GM19023 (cell line): ENCODE measurements at regions not wholly inside any gene's neighbourhood (a gene's known extent, or its start where the extent isn't known, plus 50 kb on each side); places are given as distances from the start of the nearest gene placed in this dataset.
A peak's percentile ranks its signal among the peaks of the same experiment; 100 is the strongest.

Experiments
- ATAC-seq: cut with Tn5 transposase; IDR thresholded peaks from one replicate; pipeline ENCODE4 v1.9.1; 2021; ENCODE audit warnings: mild to moderate bottlenecking, moderate library complexity; ENCODE audit not compliant: unreplicated experiment

DNA sequence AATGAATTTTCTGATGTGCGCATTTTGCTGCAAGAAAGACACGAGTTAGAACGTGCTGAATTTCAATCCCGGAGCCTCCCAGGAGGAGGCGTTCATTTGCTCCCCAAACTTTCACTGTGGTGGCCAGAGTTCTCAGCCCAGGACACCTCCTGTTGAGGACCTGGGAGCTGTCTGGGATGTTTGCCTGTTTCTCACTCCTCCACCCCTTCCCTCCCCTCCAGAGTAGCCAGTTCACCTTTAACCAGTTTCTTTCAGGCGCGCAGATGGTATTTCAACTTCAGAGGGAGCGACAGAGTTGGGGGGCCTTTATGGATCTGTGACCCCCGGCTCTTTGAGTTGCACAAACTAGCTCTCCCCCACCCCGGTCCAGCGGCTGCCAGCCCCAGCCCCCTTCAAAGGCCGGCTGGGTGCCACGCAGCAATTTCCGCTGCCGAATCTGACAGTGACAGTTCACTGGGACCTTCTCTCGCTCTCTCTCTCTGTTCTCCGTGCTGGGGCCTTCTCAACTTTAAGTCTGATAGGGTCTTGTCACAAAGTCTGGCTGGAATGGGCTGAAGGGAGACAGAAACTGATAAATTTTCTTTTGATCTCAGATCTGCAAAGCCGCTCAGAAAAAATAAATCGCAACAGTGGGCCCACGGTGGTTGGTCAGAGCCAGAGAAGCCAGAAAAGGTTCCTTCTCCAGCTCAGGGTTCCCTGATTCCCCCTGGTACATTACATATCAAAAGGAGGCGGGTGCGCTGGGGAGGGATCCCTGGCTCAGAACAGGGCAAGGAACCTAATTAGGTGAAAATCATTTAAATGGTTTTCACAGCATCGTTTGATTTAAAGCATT lies 100.0 kb upstream of the STX18 start:
- no peak for ATAC-seq

DNA sequence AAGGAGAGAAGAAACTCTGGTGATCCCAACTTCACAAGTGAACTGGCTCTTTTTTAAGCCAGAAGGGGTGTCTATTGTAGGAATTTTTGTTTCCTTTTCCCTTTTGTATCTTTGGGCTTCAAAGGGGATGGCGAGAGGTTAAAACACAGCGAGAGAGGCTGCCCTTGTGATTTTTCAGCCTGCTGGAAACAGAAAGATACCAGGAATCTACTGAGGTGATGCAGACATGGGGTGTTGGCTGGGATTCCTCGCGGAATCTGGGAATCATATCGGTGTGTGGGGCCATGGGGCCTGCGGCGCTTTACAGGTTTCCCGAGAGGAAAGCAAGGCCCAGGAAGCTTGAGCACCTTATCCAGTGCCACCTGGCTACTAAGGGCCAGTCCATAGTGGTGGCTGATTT lies 99.4 kb upstream of the STX18 start:
- no peak for ATAC-seq

DNA sequence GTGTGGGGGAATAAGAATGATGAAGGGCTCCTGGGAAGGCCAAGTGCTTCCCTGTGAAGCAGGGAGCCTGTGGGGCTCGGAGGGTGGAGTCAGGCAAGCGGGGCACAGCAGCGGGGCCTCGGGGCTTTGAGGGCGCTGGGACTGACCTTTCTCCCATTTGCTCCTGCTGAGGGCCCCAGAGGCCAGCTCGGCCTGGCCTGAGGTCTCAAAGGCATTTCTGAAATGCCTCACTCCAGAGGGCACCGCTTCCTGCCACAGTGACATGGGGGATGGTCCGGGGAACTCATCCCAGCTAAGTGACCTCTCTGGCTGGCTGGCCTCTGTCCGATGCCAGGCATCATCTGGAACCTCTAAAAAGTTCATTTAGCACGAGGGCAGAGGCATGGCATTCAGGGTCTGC lies 98.8 kb upstream of the STX18 start:
- ATAC-seq = no peak

DNA sequence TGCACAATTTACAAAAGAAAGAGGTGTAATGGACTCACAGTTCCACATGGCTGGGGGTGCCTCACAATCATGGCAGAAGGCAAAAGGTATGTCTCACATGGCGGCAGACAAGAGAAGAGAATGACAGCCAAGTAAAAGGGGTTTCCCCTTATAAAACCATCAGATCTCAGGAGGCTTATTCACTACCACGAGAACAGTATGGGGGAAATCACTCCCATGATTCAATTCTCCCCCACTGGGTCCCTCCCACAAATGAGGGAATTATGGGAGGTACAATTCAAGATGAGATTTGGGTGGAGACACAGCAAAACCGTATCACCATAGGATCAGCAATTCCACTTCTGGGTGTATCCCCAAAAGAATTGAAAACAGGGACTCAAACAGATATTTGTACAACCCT lies 97.5 kb upstream of the STX18 start:
- ATAC-seq = no peak

DNA sequence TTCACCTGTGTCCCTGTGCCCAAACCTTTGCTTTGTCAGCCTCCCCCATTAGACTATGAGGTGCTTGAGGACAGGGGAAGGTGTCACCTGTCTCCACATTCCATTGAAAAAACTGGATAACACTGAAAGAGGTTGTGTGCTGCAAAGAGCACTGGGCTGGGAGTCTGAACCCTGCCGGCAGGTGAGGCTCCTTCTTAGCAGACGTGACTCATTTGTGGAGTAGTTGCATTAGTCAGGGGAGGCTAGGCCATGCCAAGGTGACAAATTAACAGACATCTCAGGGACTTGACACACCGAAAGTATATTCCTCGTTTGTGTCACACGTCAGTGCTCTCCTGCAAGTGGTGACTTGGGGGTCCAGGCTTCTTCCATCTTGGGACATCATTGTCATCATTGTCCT lies 95.9 kb upstream of the STX18 start:
- ATAC-seq = no peak

DNA sequence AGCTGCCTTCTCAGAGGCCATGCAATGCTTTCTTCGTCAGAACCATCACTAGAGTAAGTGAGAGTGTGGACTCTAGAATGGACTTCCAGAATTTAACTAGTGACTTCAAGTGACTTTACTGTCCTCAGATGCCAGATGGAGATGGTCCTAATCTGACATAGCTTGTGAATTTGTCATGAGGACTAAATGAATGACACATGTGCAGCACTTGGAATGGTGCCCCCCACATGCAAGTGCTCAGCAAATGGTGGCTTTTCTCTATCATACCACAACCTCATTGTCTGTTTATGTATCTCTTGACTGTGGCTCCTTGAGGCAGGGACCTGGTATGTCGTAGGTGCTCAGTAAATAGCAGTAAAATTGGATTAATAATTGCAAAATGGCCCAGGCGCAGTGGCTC lies 91.6 kb upstream of the STX18 start:
- ATAC-seq = no peak

DNA sequence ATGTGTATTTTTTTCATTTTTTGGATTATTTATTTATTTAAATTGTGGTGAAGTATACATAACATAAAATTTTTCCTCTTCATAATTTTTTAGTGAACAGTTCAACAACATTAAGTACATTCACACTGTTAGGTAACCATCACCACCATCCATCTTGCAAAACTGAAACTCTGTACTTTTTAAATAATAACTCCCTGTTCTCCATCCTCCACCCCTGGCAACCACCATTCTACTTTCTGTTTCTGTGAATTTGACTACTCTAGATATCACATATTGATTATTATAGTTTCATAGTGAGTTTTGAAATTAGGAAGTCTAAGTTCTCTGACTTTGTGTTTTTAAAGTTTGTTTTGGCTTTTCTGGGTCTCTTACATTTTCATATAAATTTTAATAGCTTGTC lies 89.3 kb upstream of the STX18 start:
- peak; percentile 74 for ATAC-seq

DNA sequence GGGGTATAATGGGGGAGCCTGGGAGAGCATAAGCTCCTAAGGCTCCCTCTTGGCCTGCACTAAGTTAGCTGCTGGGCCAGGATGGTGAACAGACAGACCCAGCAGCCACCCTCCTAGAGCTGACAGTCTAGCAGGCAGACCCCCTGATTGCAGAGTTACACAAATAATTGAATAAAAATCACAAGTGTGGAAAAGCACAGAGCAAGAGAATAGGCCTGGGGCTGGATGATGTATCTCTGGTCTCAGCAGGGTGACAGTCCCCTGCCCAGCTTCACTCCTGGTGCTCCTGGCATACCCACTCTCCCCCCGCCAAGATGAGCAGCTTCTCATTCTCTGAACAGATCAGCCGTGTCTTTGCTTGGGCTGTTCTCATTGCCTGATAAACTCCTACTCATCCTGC lies 86.1 kb upstream of the STX18 start:
- no peak for ATAC-seq

DNA sequence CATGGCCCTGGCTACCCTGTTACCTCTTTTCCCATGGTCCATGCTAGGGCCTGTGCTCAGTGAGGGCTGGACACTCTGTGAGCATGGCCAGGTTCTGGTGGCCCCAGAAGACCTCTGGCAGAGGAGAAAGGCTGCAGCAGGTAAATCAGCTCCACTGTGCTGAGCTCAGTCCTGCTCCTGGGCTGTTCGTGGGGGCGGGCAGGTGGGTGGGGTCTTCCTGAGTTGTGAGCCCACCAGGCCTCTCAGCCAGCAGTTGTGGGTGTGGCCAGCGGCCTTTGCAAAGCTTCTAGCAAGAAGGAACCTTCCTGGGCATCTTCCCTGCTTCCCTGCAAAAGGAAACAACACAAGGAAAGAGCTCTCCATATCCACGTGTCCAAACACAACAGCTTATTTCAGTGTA lies 85.3 kb upstream of the STX18 start:
- ATAC-seq = no peak

DNA sequence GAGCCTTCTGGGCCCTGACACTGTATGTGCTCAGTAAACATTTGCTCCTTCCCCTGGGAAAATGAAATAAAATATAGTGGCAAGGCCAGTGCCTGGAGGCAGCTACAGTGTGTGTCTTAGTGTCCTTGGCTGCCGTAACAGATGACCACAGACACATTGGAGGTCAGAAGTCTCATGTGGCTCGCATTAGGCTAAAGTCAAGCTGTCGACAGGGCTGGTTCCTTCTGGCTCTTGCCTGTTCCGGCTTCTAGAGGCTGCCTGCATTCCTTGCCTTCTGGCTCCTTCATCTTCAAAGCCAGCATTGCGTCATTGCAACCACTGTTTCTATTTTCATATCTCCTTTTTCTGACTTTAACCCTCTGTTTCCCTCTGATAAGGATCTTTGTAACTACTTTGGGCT lies 83.6 kb upstream of the STX18 start:
- no peak for ATAC-seq

DNA sequence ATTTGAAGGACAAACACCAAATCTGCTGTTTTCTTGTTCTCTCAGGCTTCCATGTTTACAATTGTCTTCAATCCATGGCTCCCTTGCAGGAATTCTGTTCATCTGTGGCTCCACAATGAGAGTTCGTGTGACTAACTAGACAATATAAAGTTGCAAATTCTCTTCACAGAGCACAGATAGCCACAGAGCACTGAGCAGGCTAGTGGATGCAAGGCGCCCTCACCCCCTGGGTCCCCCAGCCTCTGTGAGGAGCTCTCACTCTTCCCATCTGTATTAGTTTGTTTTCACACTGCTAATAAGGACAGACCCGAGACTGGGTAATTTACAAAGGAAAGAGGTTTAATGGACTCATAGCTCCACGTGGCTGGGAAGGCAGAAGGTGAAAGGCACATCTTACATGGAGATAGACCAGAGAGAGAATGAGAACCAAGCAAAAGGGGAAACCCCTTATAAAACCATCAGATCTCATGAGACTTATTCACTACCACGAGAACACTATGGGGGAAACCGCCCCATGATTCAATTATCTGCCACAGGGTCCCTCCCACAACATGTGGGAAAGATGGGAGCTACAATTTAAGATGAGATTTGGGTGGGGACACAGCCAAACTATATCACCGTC lies 82.5 kb upstream of the STX18 start:
- ATAC-seq = no peak

DNA sequence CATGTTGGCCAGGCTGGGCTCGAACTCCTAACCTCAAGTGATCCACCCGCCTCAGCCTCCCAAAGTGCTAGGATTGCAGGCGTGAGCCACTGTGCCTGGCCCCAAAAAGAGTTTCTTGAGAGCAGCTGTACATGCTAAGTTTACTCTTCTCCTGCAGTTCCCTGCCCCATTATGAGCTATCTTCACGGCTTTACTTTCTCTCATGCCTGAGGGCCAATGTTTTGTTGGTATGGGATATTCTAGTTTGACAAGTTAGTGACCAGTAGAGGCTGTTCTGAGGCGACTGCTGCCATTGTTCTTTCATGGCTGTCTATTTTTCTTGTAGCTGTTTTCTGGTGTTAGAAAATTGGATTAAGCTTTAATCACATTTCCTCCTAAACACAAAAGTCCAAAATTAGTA lies 78.0 kb upstream of the STX18 start:
- no peak for ATAC-seq

DNA sequence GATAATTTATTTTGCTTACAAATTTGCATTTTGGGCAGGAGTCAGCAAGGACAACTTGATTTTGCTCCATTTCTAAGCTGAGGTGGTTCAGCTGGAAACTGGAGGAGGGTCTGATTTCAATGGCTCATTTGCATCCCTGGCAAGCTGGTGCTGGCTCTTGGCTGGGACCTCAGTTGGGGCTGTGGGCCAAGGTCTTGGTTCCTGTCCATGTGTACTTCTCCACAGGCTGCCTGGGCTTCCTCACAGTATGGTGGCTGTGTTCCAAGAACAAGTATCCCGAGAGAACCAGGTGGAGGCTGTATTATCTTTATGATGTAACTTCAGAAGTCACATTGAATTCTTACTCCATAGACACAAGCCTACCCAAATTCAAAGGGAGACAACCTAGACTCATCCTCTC lies 77.0 kb upstream of the STX18 start:
- ATAC-seq = no peak

DNA sequence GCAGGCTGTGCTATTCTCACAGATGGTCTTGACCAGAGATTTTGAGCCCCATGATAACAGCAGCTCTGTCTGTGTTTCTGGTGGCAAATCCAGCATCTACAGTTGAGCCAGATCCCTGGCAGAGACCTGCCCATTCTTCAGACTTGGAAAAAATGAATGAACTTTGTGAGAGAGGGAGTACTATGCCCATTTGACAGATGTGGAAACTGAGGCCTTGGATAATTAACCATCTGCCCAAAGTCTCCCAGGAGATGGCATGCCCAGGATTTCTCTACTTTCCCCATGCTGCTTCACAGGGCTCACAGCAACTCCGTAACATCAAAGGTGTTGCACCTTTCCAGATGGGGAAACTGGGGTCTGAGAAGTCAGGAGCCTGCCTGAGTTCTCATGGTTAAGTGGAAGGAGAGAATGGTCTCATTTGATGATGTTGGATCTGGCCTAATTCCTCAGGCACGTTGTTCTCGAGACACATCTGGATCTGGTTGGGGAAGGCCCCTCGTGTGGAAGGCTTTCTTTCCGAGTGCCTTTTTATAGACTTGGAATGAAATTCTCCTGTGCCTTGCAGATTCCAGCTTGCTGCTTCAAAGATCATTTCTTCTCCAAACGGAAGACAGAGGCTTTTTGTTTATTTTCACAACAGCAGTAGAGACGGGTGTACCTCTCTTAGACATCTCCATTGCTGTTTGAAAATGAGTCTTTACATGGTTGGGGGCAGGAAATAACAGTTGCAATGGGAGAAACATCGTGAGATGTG lies 73.3 kb upstream of the STX18 start:
- no peak for ATAC-seq

DNA sequence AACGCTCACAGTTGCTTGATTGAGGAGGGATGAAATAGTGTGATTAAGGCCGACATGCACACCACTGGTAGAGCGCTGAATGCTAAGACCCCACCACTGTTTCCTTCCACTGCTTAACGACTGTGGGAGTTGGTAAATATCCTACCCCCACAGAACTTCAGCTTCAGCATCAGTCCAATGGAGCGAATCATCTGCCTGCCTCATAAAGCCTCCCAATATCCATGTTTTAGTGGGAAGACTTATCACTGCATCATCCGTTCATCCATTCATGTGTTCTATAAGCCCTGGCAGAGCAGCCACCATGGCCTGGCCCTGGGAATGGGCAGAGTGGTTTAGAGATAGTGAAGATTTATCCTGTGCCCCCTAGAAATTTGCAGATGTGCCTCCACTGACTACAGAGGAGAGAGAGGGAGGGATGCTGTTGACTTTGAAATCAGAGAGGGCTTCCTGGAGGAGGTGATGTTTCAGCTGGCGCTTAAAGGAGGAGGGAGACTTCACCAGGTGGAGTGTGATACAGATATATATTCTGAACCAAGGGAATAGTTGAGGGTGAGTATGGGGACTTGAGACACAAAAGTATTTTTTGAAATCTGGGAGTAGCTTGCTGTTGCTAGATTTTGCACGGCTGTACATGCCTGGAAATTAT lies 71.9 kb upstream of the STX18 start:
- ATAC-seq = no peak

DNA sequence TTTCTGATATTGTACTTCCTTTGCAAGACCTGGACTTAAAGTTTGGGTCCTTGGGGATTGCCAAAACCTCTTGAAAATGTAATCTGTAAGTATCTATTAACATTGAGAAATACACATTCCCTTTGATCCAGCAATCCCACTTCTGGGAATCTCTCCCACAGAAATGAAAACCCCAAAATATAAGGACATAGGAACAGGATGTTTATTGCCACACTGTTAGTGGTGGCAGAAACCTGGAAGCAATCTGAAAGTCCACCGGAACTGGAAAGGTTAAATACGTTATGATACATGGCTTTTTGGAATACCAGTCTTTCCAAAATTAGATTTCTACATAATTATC lies 71.2 kb upstream of the STX18 start:
- ATAC-seq = no peak

DNA sequence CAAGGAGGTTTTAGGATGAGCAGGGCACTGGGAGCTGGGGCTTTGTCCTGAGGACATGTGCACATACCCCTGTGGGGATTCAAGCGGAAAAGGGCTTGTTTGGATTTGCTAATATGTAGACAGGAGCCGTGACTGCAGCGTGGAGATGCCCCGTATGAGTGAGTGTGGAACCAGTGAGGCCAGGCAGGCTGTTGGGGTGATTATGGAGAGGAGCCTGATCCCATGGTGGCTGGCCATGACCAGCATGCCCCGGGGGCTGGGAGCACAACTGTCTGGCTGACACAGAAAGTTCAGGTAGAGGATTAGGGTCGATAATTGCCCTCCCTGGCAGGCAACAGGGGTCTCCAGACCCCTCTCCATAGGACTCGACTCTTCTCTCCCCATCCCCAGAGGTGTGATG lies 68.8 kb upstream of the STX18 start:
- ATAC-seq = no peak

DNA sequence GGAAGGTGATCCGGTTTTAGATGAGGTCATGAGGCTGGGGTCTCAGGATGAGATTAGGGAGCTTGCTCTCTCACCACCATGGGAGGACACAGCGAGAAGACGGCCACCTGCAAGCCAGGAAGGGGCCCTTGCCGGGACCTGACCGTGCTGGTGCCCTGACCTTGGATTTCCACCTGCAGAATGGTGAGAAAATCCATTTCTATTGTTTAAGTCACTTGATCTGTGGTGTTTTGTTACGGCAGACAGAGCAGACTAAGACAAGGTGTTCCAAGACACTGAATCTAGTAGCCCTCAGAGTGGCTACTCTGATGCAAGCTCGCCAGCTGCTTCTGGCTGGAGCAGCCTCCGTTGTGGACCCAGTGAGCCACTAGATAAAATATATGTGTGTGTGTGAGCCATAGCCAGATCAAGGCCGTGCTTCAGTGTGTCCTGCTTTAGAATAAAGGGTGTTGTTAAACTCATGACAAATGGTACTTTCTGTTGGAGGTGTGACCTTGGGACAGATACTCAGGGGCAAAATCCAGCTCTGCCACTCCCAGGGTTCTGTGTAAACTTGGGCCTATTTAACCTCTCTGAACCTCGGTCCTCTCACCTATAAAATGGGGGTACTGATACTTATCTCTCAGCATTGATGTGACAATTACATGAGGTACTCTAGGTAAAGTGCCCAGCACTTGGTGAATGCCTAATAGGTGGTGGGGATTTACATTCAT lies 67.9 kb upstream of the STX18 start:
- ATAC-seq = no peak

DNA sequence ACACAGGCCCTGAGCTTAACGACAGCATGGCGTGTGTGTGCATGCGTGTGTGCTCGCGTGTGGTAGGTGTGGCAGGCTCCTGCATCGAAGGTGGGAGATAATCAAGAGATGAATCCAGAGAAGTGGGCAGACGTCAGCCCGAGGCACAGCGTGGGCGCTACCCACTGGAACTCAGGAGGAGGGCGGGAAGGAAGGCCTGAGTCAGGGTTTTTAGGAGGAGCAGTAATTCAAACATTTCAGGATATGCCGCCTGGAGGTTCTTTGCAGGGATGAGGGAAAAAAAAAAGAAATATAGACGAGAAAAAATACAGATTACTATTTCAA lies 66.3 kb upstream of the STX18 start:
- no peak for ATAC-seq

DNA sequence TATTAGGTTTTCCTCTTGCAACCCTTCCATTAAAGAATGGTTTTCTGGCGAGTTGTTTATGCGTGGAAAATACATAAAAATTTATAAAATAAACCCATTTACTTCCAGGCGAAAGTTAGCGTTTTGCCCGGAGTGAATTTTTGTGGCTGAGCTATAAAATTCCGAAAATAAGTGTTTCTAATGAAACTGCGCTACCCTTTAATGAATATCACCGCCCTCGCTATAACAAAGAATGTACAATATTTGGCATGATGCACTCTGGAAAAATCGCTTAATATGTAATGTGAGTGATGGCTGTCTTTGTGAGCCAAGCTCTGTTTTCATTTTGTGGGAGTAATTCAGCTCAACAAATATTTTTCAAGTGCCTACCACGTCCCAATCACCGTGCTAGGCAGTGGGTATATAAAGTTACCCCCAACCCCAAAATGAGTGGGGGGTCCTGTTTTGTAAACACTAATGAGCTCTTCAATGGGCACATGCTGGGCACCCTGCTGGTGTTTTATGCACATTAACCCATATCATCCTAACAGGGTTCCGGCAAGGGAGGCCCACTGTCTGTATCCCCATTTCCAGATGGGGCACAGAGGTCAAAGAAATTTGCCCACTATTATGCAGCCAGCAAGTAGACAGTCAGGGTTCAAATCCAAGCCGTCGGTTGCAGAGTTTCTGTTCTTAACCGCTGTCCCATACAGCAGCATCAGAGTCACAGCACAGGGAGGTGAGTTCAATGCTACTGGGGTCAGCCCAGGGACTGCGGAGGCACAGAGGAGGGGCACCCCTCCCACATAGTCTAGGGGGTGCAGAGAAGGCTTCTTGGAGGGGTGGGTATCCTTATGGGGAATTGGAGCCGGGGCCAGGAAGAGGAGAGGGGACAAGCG lies 65.7 kb upstream of the STX18 start:
- ATAC-seq = no peak
